ENCODE measurements at regions not wholly inside any gene's neighbourhood (a gene's known extent, or its start where the extent isn't known, plus 50 kb on each side); places are given as distances from the start of the nearest gene placed in this dataset.

DNA sequence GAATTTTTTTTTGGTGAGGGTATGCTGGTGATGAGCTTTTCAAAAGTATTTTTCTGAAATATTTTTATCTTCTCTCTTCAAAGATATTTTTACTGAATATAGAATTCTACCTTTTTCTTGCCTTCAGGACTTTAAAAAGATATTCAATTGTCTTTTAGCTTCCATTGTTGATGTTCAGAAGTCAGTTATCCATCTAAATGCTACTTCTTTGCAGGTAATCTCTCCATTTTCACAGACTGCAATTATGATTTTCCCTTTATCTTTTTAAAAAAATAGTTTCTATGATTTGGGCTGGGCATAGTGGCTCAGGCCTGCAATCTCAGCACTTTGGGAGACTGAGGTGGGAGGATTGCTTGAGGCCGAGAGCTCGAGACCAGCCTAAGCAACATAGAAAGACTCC, 222.4 kb downstream of the IL20RB start:
- H3K27ac ChIP-seq (ENCODE audit: extremely low read length, insufficient read depth, low read length) = no peak overlapping the region
- no peak overlapping the region for H3K4me3 ChIP-seq (replicated peaks in 1 of 3; ENCODE audit: insufficient read depth in 1 of 3, low read depth in 2 of 3, low read length in 3 of 3)
- H2AFZ ChIP-seq (ENCODE audit: low read length) = no peak overlapping the region
- H3K27me3 ChIP-seq (ENCODE audit: control insufficient read depth in 1 of 2, insufficient read depth in 2 of 2, low read length in 2 of 2) = no peaks in the 10 kb centered on the region
- TF ChIP-seq NR2F2 (IDR thresholded peaks at IDR 0.05; ENCODE audit: borderline replicate concordance, low read depth) = no peak
- TF ChIP-seq ZNF879 (CRISPR knock-in tag; IDR thresholded peaks at IDR 0.05) = no peak
- peak; percentile 90 for TF ChIP-seq ZNF317 (CRISPR knock-in tag; IDR thresholded peaks at IDR 0.05)
- no peak for TF ChIP-seq FLYWCH1 (CRISPR knock-in tag; IDR thresholded peaks at IDR 0.05)
- H3K9me3 ChIP-seq (ENCODE audit: low read length) = no peaks in the 10 kb centered on the region
- no peak overlapping the region for H3K9ac ChIP-seq (ENCODE audit: insufficient read depth, low read depth, low read length)
- in situ Hi-C loops (cut with HindIII; ENCODE audit: extremely low pct_ligation_motif_present, low pct_unique_long_range_greater_than_20kb) (no loop called here), intact Hi-C loops (cut with micrococcal nuclease; ENCODE audit: unreplicated experiment) (no loop called here)
- ChIA-PET CTCF (ENCODE audit: low intra/inter-chr PET ratio, low total read pairs) (no interaction called here), POLR2A (no interaction called here)
- H3K4me1 ChIP-seq (ENCODE audit: insufficient read depth, low read length) = no peaks in the 10 kb centered on the region
- no peaks in the 10 kb centered on the region for H3K79me2 ChIP-seq (ENCODE audit: insufficient read depth, low read length)
- H3K4me2 ChIP-seq (ENCODE audit: low read depth, low read length) = no peak overlapping the region
- no TSS peak for BruUV-seq (replicated peaks)
- no peak for FAIRE-seq
- H4K20me1 ChIP-seq (ENCODE audit: insufficient read depth, low read length) = no peaks in the 10 kb centered on the region
- no peaks in the 10 kb centered on the region for H3K36me3 ChIP-seq (replicated peaks in 1 of 2; ENCODE audit: control insufficient read depth in 1 of 2, insufficient read depth in 2 of 2, low read length in 2 of 2)
- DNase-seq (ENCODE audit: low spot score) = no peak
- 37% methylated on average over 2 of the region's 2 CpGs for WGBS (ENCODE audit: low lambda C conversion rate)
- ATAC-seq = no peak

DNA sequence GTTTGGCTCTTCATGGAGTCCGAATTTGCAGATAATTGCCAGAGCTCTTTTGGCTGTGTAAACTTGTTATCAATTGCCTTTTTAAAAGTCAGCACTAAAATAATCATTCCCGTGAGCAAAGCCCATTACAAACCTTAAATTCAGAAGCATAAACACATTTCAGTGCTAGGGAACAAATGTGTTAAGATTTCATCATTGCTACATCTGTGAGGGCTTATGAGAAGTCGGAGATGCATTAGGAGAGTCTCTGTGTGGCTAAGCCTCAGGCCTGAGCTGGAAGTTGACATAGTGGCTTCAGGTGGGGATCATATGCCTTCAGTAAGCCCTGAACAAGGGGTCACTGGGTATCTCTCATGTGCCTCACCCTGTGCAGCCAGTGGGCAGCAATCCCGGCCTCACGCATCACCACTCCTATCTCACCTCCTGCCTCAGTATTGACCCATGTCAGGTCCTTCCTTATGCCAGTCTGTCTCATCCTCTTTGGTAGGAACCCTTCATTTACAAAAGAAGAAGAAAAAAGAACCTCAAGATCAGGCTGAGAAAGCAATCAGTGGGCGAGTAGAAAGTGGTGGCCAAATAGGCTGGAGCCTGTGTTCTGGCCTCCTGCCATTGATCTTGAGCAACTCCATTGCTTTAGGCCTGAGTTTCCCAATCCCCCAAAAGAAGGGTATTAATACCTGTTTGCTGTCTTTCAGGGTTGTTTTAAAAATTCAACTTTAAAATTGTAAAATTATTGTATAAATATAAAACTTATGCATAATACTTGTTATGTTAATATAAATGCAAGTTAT, 233.5 kb downstream of the IL20RB start:
- no peaks in the 10 kb centered on the region for H3K79me2 ChIP-seq (ENCODE audit: insufficient read depth, low read length)
- ATAC-seq (no peak), DNase-seq (ENCODE audit: low spot score) (no peak), FAIRE-seq (no peak)
- in situ Hi-C loops (cut with HindIII; ENCODE audit: extremely low pct_ligation_motif_present, low pct_unique_long_range_greater_than_20kb) = no loop called here
- H4K20me1 ChIP-seq (ENCODE audit: insufficient read depth, low read length) = no peaks in the 10 kb centered on the region
- intact Hi-C loops (cut with micrococcal nuclease; ENCODE audit: unreplicated experiment) = no loop called here
- H3K36me3 ChIP-seq (replicated peaks in 1 of 2; ENCODE audit: control insufficient read depth in 1 of 2, insufficient read depth in 2 of 2, low read length in 2 of 2) = no peaks in the 10 kb centered on the region
- no peak overlapping the region for H3K4me3 ChIP-seq (replicated peaks in 1 of 3; ENCODE audit: insufficient read depth in 1 of 3, low read depth in 2 of 3, low read length in 3 of 3)
- H3K4me2 ChIP-seq (ENCODE audit: low read depth, low read length) = no peak overlapping the region
- H3K9ac ChIP-seq (ENCODE audit: insufficient read depth, low read depth, low read length) = no peak overlapping the region
- ChIA-PET POLR2A (no interaction called here), CTCF (ENCODE audit: low intra/inter-chr PET ratio, low total read pairs) (no interaction called here)
- WGBS (ENCODE audit: low lambda C conversion rate) = 39% methylated on average over 6 of the region's 6 CpGs
- BruUV-seq (replicated peaks) = no TSS peak
- no peaks in the 10 kb centered on the region for H3K9me3 ChIP-seq (ENCODE audit: low read length)
- no peak overlapping the region for H2AFZ ChIP-seq (ENCODE audit: low read length)
- H3K4me1 ChIP-seq (ENCODE audit: insufficient read depth, low read length) = no peaks in the 10 kb centered on the region
- peaks cover 0 to 6% of the 10 kb centered on the region in 2 experiments; a peak in 1 of 5 replicates for H3K27me3 ChIP-seq (ENCODE audit: control insufficient read depth in 1 of 2, insufficient read depth in 2 of 2, low read length in 2 of 2)
- H3K27ac ChIP-seq (ENCODE audit: extremely low read length, insufficient read depth, low read length) = no peak overlapping the region
- TF ChIP-seq ZNF317 (CRISPR knock-in tag; IDR thresholded peaks at IDR 0.05) = no peak
- TF ChIP-seq USF2 (IDR thresholded peaks at IDR 0.05; ENCODE audit: low read depth, low read length) = no peak
- no peak for TF ChIP-seq USF2 (CRISPR knock-in tag; IDR thresholded peaks at IDR 0.05; ENCODE audit: borderline replicate concordance)
- no peak for TF ChIP-seq KDM1A (CRISPR knock-in tag; IDR thresholded peaks at IDR 0.05)
- TF ChIP-seq ZNF501 (CRISPR knock-in tag; IDR thresholded peaks at IDR 0.05) = no peak
- TF ChIP-seq NFE2L1 (CRISPR knock-in tag; IDR thresholded peaks at IDR 0.05; ENCODE audit: borderline replicate concordance) = no peak
- TF ChIP-seq ZNF296 (CRISPR knock-in tag; conservative IDR thresholded peaks at IDR 0.05) = no peak
- no peak for TF ChIP-seq ATF3 (CRISPR knock-in tag; IDR thresholded peaks at IDR 0.05)
- no peak for TF ChIP-seq ZNF550 (CRISPR knock-in tag; IDR thresholded peaks at IDR 0.05; ENCODE audit: borderline replicate concordance)
- TF ChIP-seq XRCC5 (optimal IDR thresholded peaks at IDR 0.05; ENCODE audit: low read length) = no peak
- TF ChIP-seq, protein P1, sequence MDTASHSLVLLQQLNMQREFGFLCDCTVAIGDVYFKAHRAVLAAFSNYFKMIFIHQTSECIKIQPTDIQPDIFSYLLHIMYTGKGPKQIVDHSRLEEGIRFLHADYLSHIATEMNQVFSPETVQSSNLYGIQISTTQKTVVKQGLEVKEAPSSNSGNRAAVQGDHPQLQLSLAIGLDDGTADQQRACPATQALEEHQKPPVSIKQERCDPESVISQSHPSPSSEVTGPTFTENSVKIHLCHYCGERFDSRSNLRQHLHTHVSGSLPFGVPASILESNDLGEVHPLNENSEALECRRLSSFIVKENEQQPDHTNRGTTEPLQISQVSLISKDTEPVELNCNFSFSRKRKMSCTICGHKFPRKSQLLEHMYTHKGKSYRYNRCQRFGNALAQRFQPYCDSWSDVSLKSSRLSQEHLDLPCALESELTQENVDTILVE (CRISPR knock-in tag; IDR thresholded peaks at IDR 0.05) = no peak
- TF ChIP-seq ZNF879 (CRISPR knock-in tag; IDR thresholded peaks at IDR 0.05) = no peak

All from HepG2 (cell line).